ENCODE measurements at regions not wholly inside any gene's neighbourhood (a gene's known extent, or its start where the extent isn't known, plus 50 kb on each side); places are given as distances from the start of the nearest gene placed in this dataset.
"Not testable (repeated sequence)": the region's sequence is repeated elsewhere in the genome, so short reads cannot be mapped to it uniquely, and the experiment has no call there.

- DNase-seq (ENCODE audit: extremely low read depth in 1 of 4, low spot score in 3 of 4); H3K9me3 ChIP-seq (replicated peaks; ENCODE audit: control insufficient read depth, insufficient read depth, low read depth, low read length); CTCF ChIA-PET (ENCODE audit: low intra/inter-chr PET ratio); H3K9me1 ChIP-seq (ENCODE audit: control insufficient read depth, insufficient read depth, low read length); FAIRE-seq; in situ Hi-C loops (cut with MboI); H2AFZ ChIP-seq (ENCODE audit: low read depth, low read length); intact Hi-C loops (cut with micrococcal nuclease); H3K27me3 ChIP-seq (ENCODE audit: control insufficient read depth in 2 of 2, insufficient read depth in 2 of 2, low read length in 2 of 2); H3K4me3 ChIP-seq; H3K4me1 ChIP-seq (replicated peaks in 1 of 2; ENCODE audit: control insufficient read depth in 2 of 2, insufficient read depth in 2 of 2, low read length in 2 of 2); H4K20me1 ChIP-seq (replicated peaks; ENCODE audit: control insufficient read depth, insufficient read depth, low read length); ATAC-seq; BruUV-seq (replicated peaks); H3K4me2 ChIP-seq (ENCODE audit: insufficient read depth, low read length); POLR2A ChIA-PET; H3K27ac ChIP-seq (ENCODE audit: extremely low read depth, low read depth, low read length); H3K9ac ChIP-seq (ENCODE audit: insufficient read depth in 1 of 2, low read depth in 2 of 2, low read length in 2 of 2); H3K79me2 ChIP-seq (ENCODE audit: control insufficient read depth, insufficient read depth, low read length); H3K36me3 ChIP-seq (ENCODE audit: control insufficient read depth, insufficient read depth, low read length): not testable (repeated sequence)
- WGBS (ENCODE audit: insufficient coverage, low coverage, missing lambda C conversion rate), result no CpG with 5 or more reads among the region's 4 CpGs
These were observed 60.5 kb downstream of the GOLGA6L22 start for GRCh38 chr15:22519213-22519612.

GRCh38 chr15:22526537-22526936, 67.8 kb downstream of the GOLGA6L22 start:
- not testable (repeated sequence) for FAIRE-seq

DNA sequence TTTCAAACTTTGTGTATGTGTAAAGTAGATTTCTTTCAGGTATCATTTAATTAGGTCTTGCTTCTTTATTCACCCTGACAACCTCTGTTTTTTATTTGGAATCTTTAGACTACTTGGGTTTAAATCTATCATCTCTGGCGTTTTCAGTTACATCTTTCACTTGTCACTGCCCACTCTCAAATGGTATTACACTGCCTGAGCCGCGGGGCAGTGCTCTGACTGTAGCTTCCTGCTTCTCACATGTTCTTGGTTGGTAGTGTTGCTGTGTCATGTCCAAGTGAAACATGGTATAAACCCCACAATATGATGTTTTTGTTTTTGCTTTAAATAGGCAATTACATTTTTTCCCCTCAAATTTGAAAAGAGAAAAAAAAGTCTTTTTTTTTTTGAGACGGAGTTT, 68.3 kb downstream of the GOLGA6L22 start:
- intact Hi-C loops (cut with micrococcal nuclease); H2AFZ ChIP-seq (ENCODE audit: low read depth, low read length); FAIRE-seq; H3K27ac ChIP-seq (ENCODE audit: extremely low read depth, low read depth, low read length); H3K4me1 ChIP-seq (replicated peaks in 1 of 2; ENCODE audit: control insufficient read depth in 2 of 2, insufficient read depth in 2 of 2, low read length in 2 of 2); H3K4me3 ChIP-seq; H4K20me1 ChIP-seq (replicated peaks; ENCODE audit: control insufficient read depth, insufficient read depth, low read length); H3K4me2 ChIP-seq (ENCODE audit: insufficient read depth, low read length); H3K36me3 ChIP-seq (ENCODE audit: control insufficient read depth, insufficient read depth, low read length); CTCF ChIA-PET (ENCODE audit: low intra/inter-chr PET ratio); H3K9me3 ChIP-seq (replicated peaks; ENCODE audit: control insufficient read depth, insufficient read depth, low read depth, low read length); BruUV-seq (replicated peaks); DNase-seq (ENCODE audit: extremely low read depth in 1 of 4, low spot score in 3 of 4); POLR2A ChIA-PET; H3K9ac ChIP-seq (ENCODE audit: insufficient read depth in 1 of 2, low read depth in 2 of 2, low read length in 2 of 2); H3K27me3 ChIP-seq (ENCODE audit: control insufficient read depth in 2 of 2, insufficient read depth in 2 of 2, low read length in 2 of 2); H3K9me1 ChIP-seq (ENCODE audit: control insufficient read depth, insufficient read depth, low read length); H3K79me2 ChIP-seq (ENCODE audit: control insufficient read depth, insufficient read depth, low read length); in situ Hi-C loops (cut with MboI): not testable (repeated sequence)
- ATAC-seq, result peak; percentile 58
- no CpG with 5 or more reads among the region's 4 CpGs for WGBS (ENCODE audit: insufficient coverage, low coverage, missing lambda C conversion rate)

More at GRCh38 chr15:22526537-22526936, 67.8 kb downstream of the GOLGA6L22 start:
- DNase-seq (ENCODE audit: extremely low read depth in 1 of 4, low spot score in 3 of 4); H3K79me2 ChIP-seq (ENCODE audit: control insufficient read depth, insufficient read depth, low read length); H3K9ac ChIP-seq (ENCODE audit: insufficient read depth in 1 of 2, low read depth in 2 of 2, low read length in 2 of 2); H3K27ac ChIP-seq (ENCODE audit: extremely low read depth, low read depth, low read length); in situ Hi-C loops (cut with MboI); H4K20me1 ChIP-seq (replicated peaks; ENCODE audit: control insufficient read depth, insufficient read depth, low read length); H3K4me3 ChIP-seq; H3K9me1 ChIP-seq (ENCODE audit: control insufficient read depth, insufficient read depth, low read length); CTCF ChIA-PET (ENCODE audit: low intra/inter-chr PET ratio); BruUV-seq (replicated peaks); H3K9me3 ChIP-seq (replicated peaks; ENCODE audit: control insufficient read depth, insufficient read depth, low read depth, low read length); H2AFZ ChIP-seq (ENCODE audit: low read depth, low read length); intact Hi-C loops (cut with micrococcal nuclease); H3K4me1 ChIP-seq (replicated peaks in 1 of 2; ENCODE audit: control insufficient read depth in 2 of 2, insufficient read depth in 2 of 2, low read length in 2 of 2); H3K27me3 ChIP-seq (ENCODE audit: control insufficient read depth in 2 of 2, insufficient read depth in 2 of 2, low read length in 2 of 2); H3K36me3 ChIP-seq (ENCODE audit: control insufficient read depth, insufficient read depth, low read length); H3K4me2 ChIP-seq (ENCODE audit: insufficient read depth, low read length); POLR2A ChIA-PET: not testable (repeated sequence)
- peak; percentile 73 for ATAC-seq
- WGBS (ENCODE audit: insufficient coverage, low coverage, missing lambda C conversion rate), result no CpG with 5 or more reads among the region's 2 CpGs

- H3K4me1 ChIP-seq (replicated peaks in 1 of 2; ENCODE audit: control insufficient read depth in 2 of 2, insufficient read depth in 2 of 2, low read length in 2 of 2); H3K9me3 ChIP-seq (replicated peaks; ENCODE audit: control insufficient read depth, insufficient read depth, low read depth, low read length); H3K4me2 ChIP-seq (ENCODE audit: insufficient read depth, low read length); H3K27ac ChIP-seq (ENCODE audit: extremely low read depth, low read depth, low read length); H3K9me1 ChIP-seq (ENCODE audit: control insufficient read depth, insufficient read depth, low read length); ATAC-seq; intact Hi-C loops (cut with micrococcal nuclease); in situ Hi-C loops (cut with MboI); DNase-seq (ENCODE audit: extremely low read depth in 1 of 4, low spot score in 3 of 4); H2AFZ ChIP-seq (ENCODE audit: low read depth, low read length); H3K36me3 ChIP-seq (ENCODE audit: control insufficient read depth, insufficient read depth, low read length); H4K20me1 ChIP-seq (replicated peaks; ENCODE audit: control insufficient read depth, insufficient read depth, low read length); H3K4me3 ChIP-seq; CTCF ChIA-PET (ENCODE audit: low intra/inter-chr PET ratio); H3K9ac ChIP-seq (ENCODE audit: insufficient read depth in 1 of 2, low read depth in 2 of 2, low read length in 2 of 2); FAIRE-seq; H3K79me2 ChIP-seq (ENCODE audit: control insufficient read depth, insufficient read depth, low read length); BruUV-seq (replicated peaks); POLR2A ChIA-PET; H3K27me3 ChIP-seq (ENCODE audit: control insufficient read depth in 2 of 2, insufficient read depth in 2 of 2, low read length in 2 of 2): not testable (repeated sequence)
- WGBS (ENCODE audit: insufficient coverage, low coverage, missing lambda C conversion rate), result no CpG with 5 or more reads among the region's 6 CpGs
These were observed 70.5 kb downstream of the GOLGA6L22 start for GRCh38 chr15:22529200-22529599.

All from K562 (cell line).